ENCODE measurements at regions not wholly inside any gene's neighbourhood (a gene's known extent, or its start where the extent isn't known, plus 50 kb on each side); places are given as distances from the start of the nearest gene placed in this dataset.

DNA sequence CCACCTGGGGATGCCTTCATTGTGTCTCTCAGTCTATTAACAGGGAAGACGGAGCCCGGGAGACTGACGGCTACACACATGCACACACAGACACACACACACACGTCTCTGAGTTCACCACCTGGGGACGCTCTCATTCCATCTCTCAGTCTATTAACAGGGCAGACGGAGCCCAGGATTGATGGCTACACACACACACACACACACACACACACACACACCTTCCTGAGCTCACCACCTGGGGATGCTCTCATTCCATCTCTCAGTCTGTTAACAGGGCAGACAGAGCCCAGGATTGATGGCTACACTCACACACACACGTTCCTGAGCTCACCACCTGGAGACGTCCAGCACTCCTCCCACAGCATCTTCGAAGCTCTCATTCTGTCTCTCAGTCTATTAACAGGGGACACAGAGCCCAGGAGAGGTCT lies 143.9 kb downstream of the OR4M2 start:
- TF ChIP-seq, protein P1, sequence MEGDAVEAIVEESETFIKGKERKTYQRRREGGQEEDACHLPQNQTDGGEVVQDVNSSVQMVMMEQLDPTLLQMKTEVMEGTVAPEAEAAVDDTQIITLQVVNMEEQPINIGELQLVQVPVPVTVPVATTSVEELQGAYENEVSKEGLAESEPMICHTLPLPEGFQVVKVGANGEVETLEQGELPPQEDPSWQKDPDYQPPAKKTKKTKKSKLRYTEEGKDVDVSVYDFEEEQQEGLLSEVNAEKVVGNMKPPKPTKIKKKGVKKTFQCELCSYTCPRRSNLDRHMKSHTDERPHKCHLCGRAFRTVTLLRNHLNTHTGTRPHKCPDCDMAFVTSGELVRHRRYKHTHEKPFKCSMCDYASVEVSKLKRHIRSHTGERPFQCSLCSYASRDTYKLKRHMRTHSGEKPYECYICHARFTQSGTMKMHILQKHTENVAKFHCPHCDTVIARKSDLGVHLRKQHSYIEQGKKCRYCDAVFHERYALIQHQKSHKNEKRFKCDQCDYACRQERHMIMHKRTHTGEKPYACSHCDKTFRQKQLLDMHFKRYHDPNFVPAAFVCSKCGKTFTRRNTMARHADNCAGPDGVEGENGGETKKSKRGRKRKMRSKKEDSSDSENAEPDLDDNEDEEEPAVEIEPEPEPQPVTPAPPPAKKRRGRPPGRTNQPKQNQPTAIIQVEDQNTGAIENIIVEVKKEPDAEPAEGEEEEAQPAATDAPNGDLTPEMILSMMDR (IDR thresholded peaks at IDR 0.05), result no peak
- no peak for TF ChIP-seq POLR2A (IDR thresholded peaks at IDR 0.05)
